Liver (tissue), 8 donors: ENCODE measurements at regions not wholly inside any gene's neighbourhood (a gene's known extent, or its start where the extent isn't known, plus 50 kb on each side); places are given as distances from the start of the nearest gene placed in this dataset.
"Not testable (repeated sequence)": the region's sequence is repeated elsewhere in the genome, so short reads cannot be mapped to it uniquely, and the experiment has no call there.

Experiments used
- DNase-seq: peaks from one replicate; pipeline ENCODE4 v3.0.0-alpha.2; 2017; ENCODE audit warnings: low spot score
- H3K27ac ChIP-seq, 2 donors: one replicate each; pipeline ENCODE4 v1.7.0; 2013; ENCODE audit warnings: inconsistent platforms in 2 of 2, low read length in 2 of 2, control low read depth in 1 of 2, low read depth in 1 of 2, mild to moderate bottlenecking in 1 of 2
- H3K27me3 ChIP-seq, 4 donors: one replicate each; pipeline versions ENCODE4 v1.6.1 to v1.7.0; 2013; ENCODE audit warnings: low read length in 3 of 4, inconsistent platforms in 1 of 4, mild to moderate bottlenecking in 1 of 4, moderate library complexity in 1 of 4; ENCODE audit not compliant: control insufficient read depth in 4 of 4, insufficient read depth in 4 of 4
- H3K36me3 ChIP-seq, 4 donors: one replicate each; pipeline versions ENCODE4 v1.6.1 to v1.7.0; 2013; ENCODE audit warnings: low read length in 3 of 4, mild to moderate bottlenecking in 3 of 4, low read depth in 1 of 4, moderate library complexity in 1 of 4; ENCODE audit not compliant: control insufficient read depth in 4 of 4, insufficient read depth in 3 of 4
- H3K4me1 ChIP-seq, 4 donors: one replicate each; pipeline versions ENCODE4 v1.6.1 to v1.7.0; 2013; ENCODE audit warnings: low read length in 3 of 4, mild to moderate bottlenecking in 3 of 4, moderate library complexity in 1 of 4; ENCODE audit not compliant: control insufficient read depth in 4 of 4, insufficient read depth in 4 of 4
- H3K4me3 ChIP-seq, 3 donors: one replicate each; pipeline versions ENCODE4 v1.6.1 to v1.7.0; 2013; ENCODE audit warnings: low read length in 3 of 3, control low read depth in 1 of 3, low read depth in 1 of 3, mild to moderate bottlenecking in 1 of 3
- H3K9ac ChIP-seq, 2 donors: one replicate each; pipeline ENCODE4 v1.7.0; 2013; ENCODE audit warnings: low read length in 2 of 2, mild to moderate bottlenecking in 2 of 2, moderate library complexity in 2 of 2, control low read depth in 1 of 2, low read depth in 1 of 2
- H3K9me3 ChIP-seq, 4 donors: one replicate each; pipeline versions ENCODE4 v1.6.1 to v1.7.0; 2013; ENCODE audit warnings: low read length in 3 of 4; ENCODE audit not compliant: control insufficient read depth in 4 of 4
- EGR1 ChIP-seq, 2 donors: IDR thresholded peaks; 2 replicates each; pipeline ENCODE4 v1.6.1; 2016 to 2018; ENCODE audit warnings: antibody characterized with exemption in 2 of 2, low read depth in 2 of 2
- FOXA1 ChIP-seq: IDR thresholded peaks from 2 replicates; pipeline ENCODE4 v1.6.1; 2016; ENCODE audit warnings: antibody characterized with exemption
- FOXA2 ChIP-seq: IDR thresholded peaks from 2 replicates; pipeline ENCODE4 v1.6.1; 2016; ENCODE audit warnings: antibody characterized with exemption
- GABPA ChIP-seq, 2 donors: IDR thresholded peaks in 1 of 2; conservative IDR thresholded peaks in 1 of 2; 2 replicates each; pipeline ENCODE4 v1.6.1; 2016; ENCODE audit warnings: antibody characterized with exemption in 2 of 2, mild to moderate bottlenecking in 1 of 2, moderate library complexity in 1 of 2
- HNF4A ChIP-seq, 2 donors: conservative IDR thresholded peaks; 2 replicates each; pipeline ENCODE4 v1.6.1; 2016; ENCODE audit warnings: antibody characterized with exemption in 2 of 2, mild to moderate bottlenecking in 2 of 2
- HNF4G ChIP-seq: IDR thresholded peaks from 2 replicates; pipeline ENCODE4 v1.6.1; 2016; ENCODE audit warnings: antibody characterized with exemption
- JUND ChIP-seq, 2 donors: IDR thresholded peaks; 2 replicates each; pipeline ENCODE4 v1.6.1; 2016; ENCODE audit warnings: antibody characterized with exemption in 2 of 2
- NR2F2 ChIP-seq: IDR thresholded peaks from 2 replicates; pipeline ENCODE4 v1.6.1; 2016; ENCODE audit warnings: antibody characterized with exemption
- RAD21 ChIP-seq, 2 donors: IDR thresholded peaks; 2 replicates each; pipeline ENCODE4 v1.6.1; 2016; ENCODE audit warnings: antibody characterized with exemption in 2 of 2, mild to moderate bottlenecking in 2 of 2
- SP1 ChIP-seq: IDR thresholded peaks from 2 replicates; pipeline ENCODE4 v1.6.1; 2018; ENCODE audit warnings: antibody characterized with exemption, mild to moderate bottlenecking
- TAF1 ChIP-seq: conservative IDR thresholded peaks from 2 replicates; pipeline ENCODE4 v1.6.1; 2016; ENCODE audit warnings: antibody characterized with exemption, mild to moderate bottlenecking
- YY1 ChIP-seq: IDR thresholded peaks from 2 replicates; pipeline ENCODE4 v1.6.1; 2016; ENCODE audit warnings: antibody characterized with exemption, mild to moderate bottlenecking
- WGBS: extraction: QIAGEN DNeasy Blood & Tissue Kit; methylation state at CpG from one replicate; pipeline ENCODE4 v1.1.7; 2013; 5-methylcytosine and 5-hydroxymethylcytosine counted together
- TF ChIP-seq, protein P1 (sequence below): IDR thresholded peaks from 2 replicates; pipeline ENCODE4 v1.6.1; 2016; ENCODE audit warnings: antibody characterized with exemption
- TF ChIP-seq, protein P2 (sequence below): IDR thresholded peaks from 2 replicates; pipeline ENCODE4 v1.6.1; 2016; ENCODE audit warnings: antibody characterized with exemption
- TF ChIP-seq, protein P3 (sequence below): IDR thresholded peaks from 2 replicates; pipeline ENCODE4 v1.6.1; 2016; ENCODE audit warnings: antibody characterized with exemption
- TF ChIP-seq, protein P4 (sequence below): fragments of 150-350 bp; IDR thresholded peaks from 2 replicates; pipeline ENCODE4 v1.5.1; 2017; ENCODE audit warnings: improper control_type of control experiment, low read depth, low read length; ENCODE audit not compliant: missing input control
- donor health status: healthy.
- donor health status: healthy.
- donor health status: healthy.
- donor health status: healthy.
- donor health status: healthy.

DNA sequence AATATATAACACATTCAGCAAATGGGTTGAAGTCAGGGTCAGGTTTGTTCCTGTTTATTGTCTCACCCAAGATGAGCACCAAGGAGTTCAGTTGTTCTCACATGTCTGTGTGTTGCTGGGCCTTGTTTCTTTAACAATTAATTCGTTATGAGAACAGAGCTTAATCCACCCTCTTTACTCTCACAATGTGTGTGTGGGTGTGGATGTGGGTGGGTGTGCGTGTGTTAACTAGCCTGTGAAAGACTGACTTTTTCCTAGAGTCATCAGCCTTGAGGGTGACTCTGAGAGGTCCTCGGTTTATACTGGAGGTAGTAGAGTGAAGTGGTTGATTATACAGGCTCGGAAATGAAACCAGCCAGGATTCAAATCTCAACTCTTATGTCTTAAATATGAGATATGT lies 672.1 kb downstream of the MAFB start:
- H3K9me3 ChIP-seq = no peaks in the 10 kb centered on the region
- H3K4me1 ChIP-seq = no peaks in the 10 kb centered on the region
- H3K27me3 ChIP-seq = no peaks in the 10 kb centered on the region
- H3K9ac ChIP-seq = no peak overlapping the region
- TF ChIP-seq RAD21 (IDR thresholded peaks at IDR 0.05) (no peak), SP1 (no peak)
- H3K36me3 ChIP-seq = no peaks in the 10 kb centered on the region
- WGBS = 90% methylated on average over 4 of the region's 4 CpGs
- no peak overlapping the region for H3K27ac ChIP-seq
- H3K4me3 ChIP-seq = no peak overlapping the region
- DNase-seq = no peak

DNA sequence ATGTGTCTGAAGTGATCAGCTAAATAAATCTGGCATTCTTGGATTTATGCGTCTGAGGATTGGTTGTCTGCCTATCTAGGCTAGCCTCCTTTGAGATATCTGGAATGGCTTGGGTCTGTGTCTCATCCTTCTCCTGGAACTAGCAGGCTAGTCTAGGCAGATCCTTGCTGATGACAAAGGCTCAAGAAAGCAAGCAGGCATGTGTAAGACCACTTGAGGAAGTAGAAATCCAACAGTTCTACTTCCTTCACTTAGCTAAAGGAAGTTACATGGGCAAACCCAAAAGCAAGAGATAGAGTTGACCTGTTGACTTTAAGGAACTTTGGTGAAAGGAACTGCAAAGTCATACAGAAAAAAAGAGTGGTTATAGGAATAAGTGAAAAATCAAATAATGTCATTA lies 672.6 kb downstream of the MAFB start:
- peaks cover 0 to 3% (median 0%) of the 10 kb centered on the region in 4 donors for H3K36me3 ChIP-seq
- no peak overlapping the region for H3K27ac ChIP-seq
- H3K9ac ChIP-seq = no peak overlapping the region
- DNase-seq = no peak
- TF ChIP-seq JUND (IDR thresholded peaks at IDR 0.05) = no peak
- TF ChIP-seq EGR1 (IDR thresholded peaks at IDR 0.05; ENCODE audit: low read depth in 2 of 2) = no peak
- no peak for TF ChIP-seq NR2F2
- no peak for TF ChIP-seq RAD21 (IDR thresholded peaks at IDR 0.05)
- no peak for TF ChIP-seq TAF1
- TF ChIP-seq, protein P1, sequence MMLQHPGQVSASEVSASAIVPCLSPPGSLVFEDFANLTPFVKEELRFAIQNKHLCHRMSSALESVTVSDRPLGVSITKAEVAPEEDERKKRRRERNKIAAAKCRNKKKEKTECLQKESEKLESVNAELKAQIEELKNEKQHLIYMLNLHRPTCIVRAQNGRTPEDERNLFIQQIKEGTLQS = no peak
- no peak for TF ChIP-seq FOXA1
- TF ChIP-seq HNF4A (conservative IDR thresholded peaks at IDR 0.05) = no peak
- TF ChIP-seq, protein P2, sequence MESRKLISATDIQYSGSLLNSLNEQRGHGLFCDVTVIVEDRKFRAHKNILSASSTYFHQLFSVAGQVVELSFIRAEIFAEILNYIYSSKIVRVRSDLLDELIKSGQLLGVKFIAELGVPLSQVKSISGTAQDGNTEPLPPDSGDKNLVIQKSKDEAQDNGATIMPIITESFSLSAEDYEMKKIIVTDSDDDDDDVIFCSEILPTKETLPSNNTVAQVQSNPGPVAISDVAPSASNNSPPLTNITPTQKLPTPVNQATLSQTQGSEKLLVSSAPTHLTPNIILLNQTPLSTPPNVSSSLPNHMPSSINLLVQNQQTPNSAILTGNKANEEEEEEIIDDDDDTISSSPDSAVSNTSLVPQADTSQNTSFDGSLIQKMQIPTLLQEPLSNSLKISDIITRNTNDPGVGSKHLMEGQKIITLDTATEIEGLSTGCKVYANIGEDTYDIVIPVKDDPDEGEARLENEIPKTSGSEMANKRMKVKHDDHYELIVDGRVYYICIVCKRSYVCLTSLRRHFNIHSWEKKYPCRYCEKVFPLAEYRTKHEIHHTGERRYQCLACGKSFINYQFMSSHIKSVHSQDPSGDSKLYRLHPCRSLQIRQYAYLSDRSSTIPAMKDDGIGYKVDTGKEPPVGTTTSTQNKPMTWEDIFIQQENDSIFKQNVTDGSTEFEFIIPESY = no peak
- no peak for TF ChIP-seq GABPA (IDR thresholded peaks at IDR 0.05 in 1 of 2, conservative IDR thresholded peaks at IDR 0.05 in 1 of 2)
- no peak for TF ChIP-seq FOXA2
- no peaks in the 10 kb centered on the region for H3K4me1 ChIP-seq
- no peaks in the 10 kb centered on the region for H3K27me3 ChIP-seq
- WGBS = 96% methylated on average over 1 of the region's 1 CpG
- no peaks in the 10 kb centered on the region for H3K9me3 ChIP-seq
- no peak overlapping the region for H3K4me3 ChIP-seq

DNA sequence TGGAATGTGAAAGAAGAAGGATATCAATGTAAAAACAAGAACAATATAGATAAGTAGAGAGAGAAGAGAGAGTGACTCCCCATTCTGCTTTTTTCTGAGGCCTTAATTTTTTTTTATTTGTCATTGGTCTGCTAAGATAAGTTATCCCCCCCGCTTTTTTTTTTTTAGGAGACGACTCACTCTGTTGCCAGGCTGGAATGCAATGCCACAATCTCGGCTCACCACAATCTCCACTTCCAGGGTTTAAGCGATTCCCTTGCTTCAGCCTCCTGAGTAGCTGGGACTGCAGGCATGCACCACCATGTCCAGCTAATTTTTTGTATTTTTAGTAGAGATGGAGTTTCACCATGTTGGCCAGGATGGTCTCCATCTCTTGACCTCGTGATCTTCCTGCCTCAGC lies 677.0 kb downstream of the MAFB start:
- not testable (repeated sequence) for H3K4me1 ChIP-seq, DNase-seq, H3K27me3 ChIP-seq, H3K9me3 ChIP-seq, H3K9ac ChIP-seq, H3K4me3 ChIP-seq, H3K27ac ChIP-seq
- 72% methylated on average over 5 of the region's 5 CpGs for WGBS
- H3K36me3 ChIP-seq = peaks cover 0 to 20% (median 2%) of the 10 kb centered on the region in 4 donors

DNA sequence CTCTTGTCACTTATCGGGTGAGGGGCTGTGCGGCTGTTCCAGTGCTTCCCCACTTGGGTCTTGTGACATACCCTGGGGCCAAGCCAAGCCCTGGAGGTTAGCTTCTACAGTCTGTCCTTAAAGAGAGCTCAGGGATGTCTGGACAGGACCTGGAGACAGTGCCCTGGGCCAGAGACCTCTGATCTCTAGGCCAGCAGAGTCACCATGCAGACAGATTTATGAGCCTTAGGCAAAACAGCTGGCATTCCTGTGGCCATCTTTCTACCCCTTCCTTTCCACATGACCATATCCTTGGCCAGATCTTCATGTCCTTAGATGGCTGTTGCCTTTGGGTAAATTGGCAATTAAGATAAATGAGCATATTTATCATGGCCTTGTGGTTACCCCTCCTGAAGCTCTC lies 678.6 kb downstream of the MAFB start:
- Histone ChIP-seq H3K9me3 (no peaks in the 10 kb centered on the region), H3K27ac (no peak overlapping the region), H3K9ac (no peak overlapping the region), H3K4me3 (no peak overlapping the region), H3K27me3 (no peaks in the 10 kb centered on the region), H3K36me3 (peaks cover 0 to 20% (median 2%) of the 10 kb centered on the region in 4 donors), H3K4me1 (peaks cover 0 to 7% (median 0%) of the 10 kb centered on the region in 4 donors)
- no peak for DNase-seq
- WGBS = 83% methylated on average over 2 of the region's 2 CpGs
- TF ChIP-seq TAF1 = no peak
- TF ChIP-seq GABPA (IDR thresholded peaks at IDR 0.05 in 1 of 2, conservative IDR thresholded peaks at IDR 0.05 in 1 of 2) = no peak
- no peak for TF ChIP-seq NR2F2
- TF ChIP-seq, protein P3, sequence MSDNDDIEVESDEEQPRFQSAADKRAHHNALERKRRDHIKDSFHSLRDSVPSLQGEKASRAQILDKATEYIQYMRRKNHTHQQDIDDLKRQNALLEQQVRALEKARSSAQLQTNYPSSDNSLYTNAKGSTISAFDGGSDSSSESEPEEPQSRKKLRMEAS = no peak
- TF ChIP-seq HNF4G = no peak
- TF ChIP-seq JUND (IDR thresholded peaks at IDR 0.05) = no peak
- no peak for TF ChIP-seq RAD21 (IDR thresholded peaks at IDR 0.05)
- TF ChIP-seq HNF4A (conservative IDR thresholded peaks at IDR 0.05) = no peak
- TF ChIP-seq, protein P1 = no peak
- no peak for TF ChIP-seq FOXA2
- no peak for TF ChIP-seq YY1
- TF ChIP-seq EGR1 (IDR thresholded peaks at IDR 0.05; ENCODE audit: low read depth in 2 of 2) = no peak
- TF ChIP-seq, protein P2 = no peak
- TF ChIP-seq, protein P4, sequence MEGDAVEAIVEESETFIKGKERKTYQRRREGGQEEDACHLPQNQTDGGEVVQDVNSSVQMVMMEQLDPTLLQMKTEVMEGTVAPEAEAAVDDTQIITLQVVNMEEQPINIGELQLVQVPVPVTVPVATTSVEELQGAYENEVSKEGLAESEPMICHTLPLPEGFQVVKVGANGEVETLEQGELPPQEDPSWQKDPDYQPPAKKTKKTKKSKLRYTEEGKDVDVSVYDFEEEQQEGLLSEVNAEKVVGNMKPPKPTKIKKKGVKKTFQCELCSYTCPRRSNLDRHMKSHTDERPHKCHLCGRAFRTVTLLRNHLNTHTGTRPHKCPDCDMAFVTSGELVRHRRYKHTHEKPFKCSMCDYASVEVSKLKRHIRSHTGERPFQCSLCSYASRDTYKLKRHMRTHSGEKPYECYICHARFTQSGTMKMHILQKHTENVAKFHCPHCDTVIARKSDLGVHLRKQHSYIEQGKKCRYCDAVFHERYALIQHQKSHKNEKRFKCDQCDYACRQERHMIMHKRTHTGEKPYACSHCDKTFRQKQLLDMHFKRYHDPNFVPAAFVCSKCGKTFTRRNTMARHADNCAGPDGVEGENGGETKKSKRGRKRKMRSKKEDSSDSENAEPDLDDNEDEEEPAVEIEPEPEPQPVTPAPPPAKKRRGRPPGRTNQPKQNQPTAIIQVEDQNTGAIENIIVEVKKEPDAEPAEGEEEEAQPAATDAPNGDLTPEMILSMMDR = no peak
